Kidney epithelial cell (primary cell): ENCODE measurements at regions not wholly inside any gene's neighbourhood (a gene's known extent, or its start where the extent isn't known, plus 50 kb on each side); places are given as distances from the start of the nearest gene placed in this dataset.
A peak's percentile ranks its signal among the peaks of the same experiment; 100 is the strongest.

Source experiments
- DNase-seq: peaks from one replicate; pipeline ENCODE4 v3.0.0-alpha.2; 2010; ENCODE audit warnings: low read depth
- H3K27me3 ChIP-seq: 2 replicates; pipeline ENCODE4 v1.6.0; 2011; ENCODE audit warnings: low read length; ENCODE audit not compliant: control insufficient read depth, insufficient read depth
- H3K36me3 ChIP-seq: 2 replicates; pipeline ENCODE4 v1.5.1; 2011; ENCODE audit warnings: low read length; ENCODE audit not compliant: control insufficient read depth, insufficient read depth
- H3K4me3 ChIP-seq: 2 replicates; pipeline ENCODE4 v1.5.1; 2011; ENCODE audit warnings: low read depth, mild to moderate bottlenecking, control low read depth, low read length
- TF ChIP-seq, protein P1 (sequence below): IDR thresholded peaks from 2 replicates; pipeline ENCODE4 v1.5.1; 2011; ENCODE audit warnings: mild to moderate bottlenecking, moderate library complexity, low read length, control low read depth, inconsistent platforms; ENCODE audit not compliant: insufficient read depth, poor library complexity, severe bottlenecking

GRCh38 chr3:164236851-164237250 is 841.4 kb downstream of the SI start:
- TF ChIP-seq, protein P1, sequence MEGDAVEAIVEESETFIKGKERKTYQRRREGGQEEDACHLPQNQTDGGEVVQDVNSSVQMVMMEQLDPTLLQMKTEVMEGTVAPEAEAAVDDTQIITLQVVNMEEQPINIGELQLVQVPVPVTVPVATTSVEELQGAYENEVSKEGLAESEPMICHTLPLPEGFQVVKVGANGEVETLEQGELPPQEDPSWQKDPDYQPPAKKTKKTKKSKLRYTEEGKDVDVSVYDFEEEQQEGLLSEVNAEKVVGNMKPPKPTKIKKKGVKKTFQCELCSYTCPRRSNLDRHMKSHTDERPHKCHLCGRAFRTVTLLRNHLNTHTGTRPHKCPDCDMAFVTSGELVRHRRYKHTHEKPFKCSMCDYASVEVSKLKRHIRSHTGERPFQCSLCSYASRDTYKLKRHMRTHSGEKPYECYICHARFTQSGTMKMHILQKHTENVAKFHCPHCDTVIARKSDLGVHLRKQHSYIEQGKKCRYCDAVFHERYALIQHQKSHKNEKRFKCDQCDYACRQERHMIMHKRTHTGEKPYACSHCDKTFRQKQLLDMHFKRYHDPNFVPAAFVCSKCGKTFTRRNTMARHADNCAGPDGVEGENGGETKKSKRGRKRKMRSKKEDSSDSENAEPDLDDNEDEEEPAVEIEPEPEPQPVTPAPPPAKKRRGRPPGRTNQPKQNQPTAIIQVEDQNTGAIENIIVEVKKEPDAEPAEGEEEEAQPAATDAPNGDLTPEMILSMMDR: no peak
- Histone ChIP-seq H3K36me3 (no peaks in the 10 kb centered on the region), H3K27me3 (no peaks in the 10 kb centered on the region), H3K4me3 (no peak overlapping the region)
- no peak for DNase-seq

DNA sequence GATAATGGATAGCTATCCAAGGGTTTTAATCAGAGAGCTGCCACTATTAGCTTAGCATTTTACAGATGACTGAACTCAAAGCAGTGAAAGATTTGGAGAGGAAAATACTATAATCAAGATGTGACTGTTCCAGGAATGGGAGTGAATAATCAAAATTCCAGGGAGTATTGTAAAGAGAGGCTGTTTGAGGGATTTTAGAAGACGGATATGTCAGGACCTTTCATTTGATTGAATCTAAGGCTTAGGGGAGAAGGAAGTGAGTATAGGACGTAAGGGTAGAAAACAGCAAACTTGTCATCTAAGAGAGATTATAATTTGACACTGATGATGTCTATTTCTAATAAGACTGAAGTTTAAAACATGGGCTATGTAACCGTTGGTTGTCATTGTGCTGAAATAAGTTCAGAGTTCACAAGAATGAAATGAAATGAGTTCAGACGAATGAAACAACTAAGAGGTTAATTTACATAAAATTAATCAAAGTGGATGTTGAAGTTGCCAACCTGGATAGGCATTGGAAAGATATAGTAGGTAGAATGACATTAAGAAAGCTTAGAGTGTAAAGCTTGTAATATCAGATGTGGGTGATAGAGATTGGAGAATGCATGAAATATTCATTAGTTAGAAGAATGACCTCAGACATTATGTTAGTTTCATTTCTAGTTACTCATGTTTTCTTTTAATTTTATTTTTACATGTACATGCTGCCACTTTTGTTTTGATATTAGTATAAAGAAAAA is 842.8 kb downstream of the SI start:
- no peak overlapping the region for H3K4me3 ChIP-seq
- TF ChIP-seq, protein P1: no peak
- no peaks in the 10 kb centered on the region for H3K27me3 ChIP-seq
- no peaks in the 10 kb centered on the region for H3K36me3 ChIP-seq
- DNase-seq: no peak

DNA sequence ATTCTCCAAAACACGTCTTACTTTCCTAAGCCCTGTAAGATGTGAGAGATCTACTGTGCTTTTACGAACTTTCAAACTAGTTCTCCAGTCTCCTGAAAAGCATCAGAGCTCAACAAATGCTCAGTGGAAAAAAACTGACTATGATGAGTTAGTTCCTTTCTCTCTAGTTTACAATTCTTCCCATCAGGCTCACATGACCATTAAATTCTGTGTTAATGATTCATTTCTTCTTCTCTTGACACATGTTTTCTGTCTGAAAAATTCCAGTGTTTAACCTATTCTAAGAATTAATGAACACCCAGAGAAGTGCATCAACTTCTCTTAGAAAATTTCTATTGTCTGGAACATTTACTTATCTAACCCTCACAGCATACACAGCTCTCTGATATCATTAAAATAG is 844.3 kb downstream of the SI start:
- Histone ChIP-seq H3K27me3 (no peaks in the 10 kb centered on the region), H3K36me3 (no peaks in the 10 kb centered on the region), H3K4me3 (no peak overlapping the region)
- TF ChIP-seq, protein P1: no peak
- peak; percentile 51 for DNase-seq

DNA sequence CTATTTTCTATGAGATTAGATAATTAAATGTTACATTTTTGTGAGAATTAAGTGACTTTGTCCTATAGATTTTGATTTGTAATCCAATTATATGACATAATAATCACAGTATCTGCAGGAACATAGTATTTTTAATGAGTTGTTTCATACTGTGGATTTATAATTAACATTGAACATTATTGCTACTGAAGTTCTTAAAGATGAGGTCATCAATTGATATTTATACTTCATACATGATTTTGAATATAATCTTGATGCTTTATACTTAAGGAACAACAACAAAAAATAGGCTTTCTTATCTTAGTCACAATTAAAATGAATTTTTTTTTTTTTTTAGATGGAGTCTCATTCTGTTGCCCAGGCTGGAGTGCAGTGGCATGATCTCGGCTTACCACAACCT is 846.6 kb downstream of the SI start:
- no peak overlapping the region for H3K4me3 ChIP-seq
- TF ChIP-seq, protein P1: no peak
- H3K36me3 ChIP-seq: no peaks in the 10 kb centered on the region
- no peaks in the 10 kb centered on the region for H3K27me3 ChIP-seq
- DNase-seq: no peak

DNA sequence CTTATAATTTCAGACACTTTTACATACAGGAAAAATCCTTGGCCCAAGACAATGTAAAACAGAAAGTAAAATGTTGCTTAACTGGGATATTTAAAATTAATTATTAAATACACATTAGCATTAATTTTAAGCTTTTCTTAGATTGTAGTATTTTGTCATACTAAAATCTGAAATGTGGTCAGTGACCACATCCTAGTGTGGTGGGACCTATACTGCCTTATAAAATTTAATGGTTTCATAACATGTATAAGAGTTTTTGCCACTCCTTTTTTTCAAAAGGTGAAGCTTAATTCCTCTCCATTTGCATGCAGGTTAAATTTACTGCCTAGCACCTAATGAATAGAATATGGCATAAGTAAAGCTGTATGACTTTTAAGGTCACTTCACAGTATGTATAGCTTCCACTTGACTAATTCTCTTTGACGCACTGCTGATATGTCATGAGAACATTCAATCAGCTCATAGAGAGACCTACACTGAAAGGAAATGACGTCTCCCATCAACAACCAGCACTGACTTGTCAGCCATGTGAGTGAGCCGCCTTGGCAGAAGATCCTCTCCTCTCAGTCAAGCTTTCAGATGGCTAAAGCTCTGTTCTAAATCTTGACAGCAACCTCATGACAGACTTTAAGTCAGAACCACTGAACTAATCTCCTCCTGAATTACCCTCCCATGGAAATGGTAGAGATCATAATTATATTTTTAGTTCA is 847.8 kb downstream of the SI start:
- H3K4me3 ChIP-seq: no peak overlapping the region
- no peaks in the 10 kb centered on the region for H3K27me3 ChIP-seq
- TF ChIP-seq, protein P1: no peak
- no peaks in the 10 kb centered on the region for H3K36me3 ChIP-seq
- DNase-seq: no peak
